VCaP (cell line): ENCODE measurements at regions not wholly inside any gene's neighbourhood (a gene's known extent, or its start where the extent isn't known, plus 50 kb on each side); places are given as distances from the start of the nearest gene placed in this dataset.

Source experiments
- H3K27ac ChIP-seq: fragments of 450-650 bp; 2 replicates; pipeline ENCODE4 v1.5.1; 2017
- TF ChIP-seq, protein P1 (sequence below): fragments of 450-650 bp; conservative IDR thresholded peaks from 2 replicates; pipeline ENCODE4 v1.5.1; 2017; ENCODE audit warnings: mild to moderate bottlenecking, moderate library complexity

- TF ChIP-seq, protein P1, sequence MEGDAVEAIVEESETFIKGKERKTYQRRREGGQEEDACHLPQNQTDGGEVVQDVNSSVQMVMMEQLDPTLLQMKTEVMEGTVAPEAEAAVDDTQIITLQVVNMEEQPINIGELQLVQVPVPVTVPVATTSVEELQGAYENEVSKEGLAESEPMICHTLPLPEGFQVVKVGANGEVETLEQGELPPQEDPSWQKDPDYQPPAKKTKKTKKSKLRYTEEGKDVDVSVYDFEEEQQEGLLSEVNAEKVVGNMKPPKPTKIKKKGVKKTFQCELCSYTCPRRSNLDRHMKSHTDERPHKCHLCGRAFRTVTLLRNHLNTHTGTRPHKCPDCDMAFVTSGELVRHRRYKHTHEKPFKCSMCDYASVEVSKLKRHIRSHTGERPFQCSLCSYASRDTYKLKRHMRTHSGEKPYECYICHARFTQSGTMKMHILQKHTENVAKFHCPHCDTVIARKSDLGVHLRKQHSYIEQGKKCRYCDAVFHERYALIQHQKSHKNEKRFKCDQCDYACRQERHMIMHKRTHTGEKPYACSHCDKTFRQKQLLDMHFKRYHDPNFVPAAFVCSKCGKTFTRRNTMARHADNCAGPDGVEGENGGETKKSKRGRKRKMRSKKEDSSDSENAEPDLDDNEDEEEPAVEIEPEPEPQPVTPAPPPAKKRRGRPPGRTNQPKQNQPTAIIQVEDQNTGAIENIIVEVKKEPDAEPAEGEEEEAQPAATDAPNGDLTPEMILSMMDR, result no peak
- no peak overlapping the region for H3K27ac ChIP-seq
Observed at GRCh38 chr10:52954407-52954806, 181.8 kb upstream of the MBL2 start.

DNA sequence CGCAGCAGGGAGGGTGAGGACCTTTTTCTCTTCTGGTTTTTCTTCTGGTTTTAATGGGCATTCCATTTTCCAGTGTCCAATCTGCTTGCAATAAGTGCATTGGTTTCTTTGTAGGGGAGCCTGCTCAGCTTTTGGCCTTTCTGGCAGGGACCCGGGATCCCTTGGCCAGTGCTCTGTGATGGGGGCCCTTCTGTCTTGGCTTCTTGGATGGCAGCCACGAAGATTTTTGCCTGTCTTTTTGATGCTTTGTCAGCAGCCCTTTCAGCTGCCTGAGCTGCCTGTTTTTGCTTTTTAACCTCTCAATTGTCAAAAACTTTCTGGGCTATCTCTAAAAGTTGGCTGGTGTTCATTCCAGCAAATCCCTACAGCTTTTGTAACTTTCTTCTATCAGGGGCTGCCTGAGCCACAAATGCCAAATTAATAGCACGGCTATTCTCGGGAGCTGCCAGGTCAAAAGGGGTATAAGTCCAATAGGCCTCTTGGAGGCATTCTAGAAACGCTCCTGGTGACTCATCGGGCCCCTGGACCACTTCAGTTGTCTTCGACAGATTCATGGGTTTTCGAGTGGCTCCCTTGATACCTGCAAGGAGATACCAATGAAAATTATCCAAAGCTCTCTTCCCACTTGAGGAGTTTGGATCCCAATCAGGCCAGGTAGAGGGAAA, 179.9 kb upstream of the MBL2 start:
- TF ChIP-seq, protein P1, result no peak
- H3K27ac ChIP-seq, result no peak overlapping the region

DNA sequence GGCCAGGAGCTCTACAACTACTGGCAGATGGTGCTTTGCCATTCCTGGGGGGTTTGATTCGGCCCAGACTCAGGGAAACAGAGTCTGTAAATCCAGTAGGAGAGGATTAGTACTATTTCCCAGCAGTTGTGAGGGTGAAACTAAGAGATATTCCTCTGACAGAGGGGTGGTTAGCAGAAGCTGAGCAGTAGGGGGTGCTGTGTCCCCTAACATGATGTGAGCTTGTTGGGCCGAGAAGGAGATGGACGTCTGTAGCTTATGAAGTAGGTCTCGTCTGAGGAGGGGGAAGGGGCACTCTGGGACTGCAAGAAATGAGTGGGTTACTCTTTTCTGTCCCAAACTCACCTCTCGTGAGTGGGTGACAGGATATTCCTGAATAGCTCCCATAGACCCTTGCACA, 179.2 kb upstream of the MBL2 start:
- TF ChIP-seq, protein P1, result peak; percentile 41
- no peak overlapping the region for H3K27ac ChIP-seq

- TF ChIP-seq, protein P1, result no peak
- H3K27ac ChIP-seq, result no peak overlapping the region
Observed at GRCh38 chr10:52950578-52950977, 178.0 kb upstream of the MBL2 start.

- TF ChIP-seq, protein P1, result peak; percentile 56
- H3K27ac ChIP-seq, result no peak overlapping the region
Observed at GRCh38 chr10:52949899-52950298, 177.3 kb upstream of the MBL2 start.

DNA sequence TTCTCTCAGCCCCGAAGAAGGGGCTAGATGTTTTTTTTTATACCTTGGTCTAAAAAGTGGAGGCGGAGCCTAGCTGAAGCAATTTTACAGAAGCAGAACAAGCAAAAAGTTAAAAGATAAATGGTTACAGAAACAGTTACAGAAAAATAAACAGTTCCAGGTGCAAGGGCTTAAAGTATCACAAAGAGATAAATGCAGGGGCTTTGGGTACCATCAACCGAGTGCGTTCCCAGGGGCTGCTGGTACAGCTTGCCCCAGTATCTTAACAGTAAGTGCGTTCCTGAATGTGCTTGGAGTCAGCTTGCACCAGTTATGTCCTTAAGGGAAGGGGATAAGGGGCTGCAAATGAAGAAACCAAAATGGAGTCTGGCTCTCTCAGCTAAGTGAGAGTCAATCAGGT, 173.9 kb upstream of the MBL2 start:
- TF ChIP-seq, protein P1, result no peak
- no peak overlapping the region for H3K27ac ChIP-seq

- peak overlapping the region; percentile 5; the same call in 1 of the 2 replicates for H3K27ac ChIP-seq
Observed at GRCh38 chr10:52945521-52945920, 172.9 kb upstream of the MBL2 start.

GRCh38 chr10:52940921-52941320, 168.3 kb upstream of the MBL2 start:
- TF ChIP-seq, protein P1, result no peak
- no peak overlapping the region for H3K27ac ChIP-seq
